H1 (cell line): ENCODE measurements at regions not wholly inside any gene's neighbourhood (a gene's known extent, or its start where the extent isn't known, plus 50 kb on each side); places are given as distances from the start of the nearest gene placed in this dataset.

Experiments used
- CTCF ChIA-PET: fragments of 300-600 bp; sonication (Branson Sonifier 250); formaldehyde crosslinking; loops from one replicate; lab custom pipeline; 2021; ENCODE audit not compliant: partially characterized antibody; lab: Charles Lee
- POLR2A ChIA-PET: fragments of 300-600 bp; sonication (Branson Sonifier 250); formaldehyde crosslinking; loops from one replicate; lab custom pipeline; 2021; ENCODE audit warnings: inconsistent platforms; ENCODE audit not compliant: partially characterized antibody; lab: Charles Lee
- DNase-seq, 2 experiments: peaks; one replicate each; pipeline versions ENCODE4 v3.0.0 to v3.0.0-alpha.2; 2010 to 2022; ENCODE audit warnings: low spot score in 2 of 2, low read depth in 1 of 2, mixed read lengths in 1 of 2
- FAIRE-seq: peaks from 2 replicates; lab custom pipeline; 2011; peaks lifted over from hg19 to GRCh38; lab: Jason Lieb, UNC
- H2AFZ ChIP-seq: 2 replicates; pipeline ENCODE4 v1.8.1; 2012; ENCODE audit warnings: low read length, inconsistent platforms
- H2AK5ac ChIP-seq: 2 replicates; pipeline ENCODE4 v1.6.1; 2013; ENCODE audit warnings: low read depth, low read length
- H2BK120ac ChIP-seq: replicated peaks from 2 replicates; pipeline ENCODE3; 2013; ENCODE audit warnings: low read depth, low read length, inconsistent platforms
- H2BK12ac ChIP-seq: 2 replicates; pipeline ENCODE4 v1.6.1; 2013; ENCODE audit warnings: low read depth, low read length
- H2BK15ac ChIP-seq: 2 replicates; pipeline ENCODE4 v1.6.1; 2013; ENCODE audit warnings: low read length
- H2BK20ac ChIP-seq: 2 replicates; pipeline ENCODE4 v1.6.1; 2013; ENCODE audit warnings: low read length
- H2BK5ac ChIP-seq: 2 replicates; pipeline ENCODE4 v1.6.1; 2013; ENCODE audit warnings: low read depth, low read length
- H3K14ac ChIP-seq: 2 replicates; pipeline ENCODE4 v1.6.1; 2013; ENCODE audit warnings: inconsistent platforms; ENCODE audit not compliant: insufficient read length
- H3K18ac ChIP-seq: 2 replicates; pipeline ENCODE4 v1.6.1; 2013; ENCODE audit warnings: low read length; ENCODE audit errors: extremely low read depth
- H3K23ac ChIP-seq: 2 replicates; pipeline ENCODE4 v1.6.1; 2013; ENCODE audit warnings: inconsistent platforms; ENCODE audit not compliant: insufficient read length
- H3K23me2 ChIP-seq: 2 replicates; pipeline ENCODE4 v1.6.1; 2013; ENCODE audit warnings: low read depth, low read length
- H3K27ac ChIP-seq: 2 replicates; pipeline ENCODE4 v1.6.1; 2011; ENCODE audit warnings: low read depth, low read length, inconsistent platforms
- H3K27me3 ChIP-seq, 4 experiments: replicated peaks in 1 of 4; 1 replicate in 1 of 4; 2 replicates in 3 of 4; pipeline versions ENCODE4 v1.6.1 to v1.8.1; 2011 to 2013; ENCODE audit warnings: low read length in 3 of 4, mild to moderate bottlenecking in 3 of 4, inconsistent platforms in 2 of 4, mixed read lengths in 2 of 4, moderate library complexity in 1 of 4; ENCODE audit not compliant: control insufficient read depth in 3 of 4, insufficient read depth in 3 of 4; ENCODE audit errors: extremely low read depth in 1 of 4
- H3K36me3 ChIP-seq, 4 experiments: 2 replicates each; pipeline versions ENCODE4 v1.6.1 to v1.8.1; 2011 to 2013; ENCODE audit warnings: mild to moderate bottlenecking in 4 of 4, low read length in 3 of 4, moderate library complexity in 2 of 4, control low read depth in 1 of 4, inconsistent platforms in 1 of 4; ENCODE audit not compliant: insufficient read depth in 4 of 4, control insufficient read depth in 2 of 4
- H3K4ac ChIP-seq: replicated peaks from 2 replicates; pipeline ENCODE3; 2013; ENCODE audit warnings: low read length, low read depth, mixed read lengths, inconsistent platforms; ENCODE audit not compliant: insufficient read length
- H3K4me1 ChIP-seq, 4 experiments: replicated peaks in 1 of 4; 1 replicate in 1 of 4; 2 replicates in 3 of 4; pipeline versions ENCODE4 v1.6.1 to v1.8.1; 2011 to 2013; ENCODE audit warnings: low read length in 3 of 4, inconsistent platforms in 2 of 4, mixed read lengths in 1 of 4; ENCODE audit not compliant: insufficient read depth in 4 of 4, control insufficient read depth in 3 of 4
- H3K4me2 ChIP-seq, 2 experiments: 2 replicates each; pipeline versions ENCODE4 v1.6.1 to v1.8.1; 2011 to 2013; ENCODE audit warnings: low read depth in 2 of 2, low read length in 2 of 2, control low read depth in 1 of 2, inconsistent platforms in 1 of 2, mild to moderate bottlenecking in 1 of 2; ENCODE audit not compliant: insufficient read depth in 1 of 2
- H3K4me3 ChIP-seq, 4 experiments: fragments of 200-600, 300-600 bp in 1 of 4; sonication (generic), shearing (Covaris generic), sonication (Bioruptor Twin) in 1 of 4; 2 replicates each; pipeline versions ENCODE4 v1.5.1 to v1.8.1; 2011 to 2016; ENCODE audit warnings: low read length in 4 of 4, low read depth in 3 of 4, control low read depth in 2 of 4, inconsistent platforms in 2 of 4, mild to moderate bottlenecking in 2 of 4, mixed read lengths in 1 of 4, moderate library complexity in 1 of 4; ENCODE audit not compliant: insufficient read depth in 2 of 4; ENCODE audit errors: extremely low read depth in 1 of 4
- H3K56ac ChIP-seq: replicated peaks from 2 replicates; pipeline ENCODE3; 2013; ENCODE audit warnings: low read depth, mild to moderate bottlenecking, mixed read lengths, low read length, inconsistent platforms; ENCODE audit not compliant: insufficient read length
- H3K79me1 ChIP-seq: 2 replicates; pipeline ENCODE4 v1.6.1; 2013; ENCODE audit warnings: low read depth, low read length, control low read depth
- H3K79me2 ChIP-seq, 2 experiments: 2 replicates each; pipeline versions ENCODE4 v1.6.1 to v1.8.1; 2012 to 2013; ENCODE audit warnings: low read length in 2 of 2, mild to moderate bottlenecking in 2 of 2, inconsistent platforms in 1 of 2; ENCODE audit not compliant: insufficient read depth in 2 of 2, control insufficient read depth in 1 of 2
- H3K9ac ChIP-seq, 4 experiments: replicated peaks in 1 of 4; 1 replicate in 1 of 4; 2 replicates in 3 of 4; pipeline versions ENCODE4 v1.6.1 to v1.8.1; 2011 to 2013; ENCODE audit warnings: low read depth in 3 of 4, low read length in 3 of 4, control low read depth in 2 of 4, mild to moderate bottlenecking in 2 of 4, moderate library complexity in 2 of 4, inconsistent platforms in 1 of 4; ENCODE audit errors: extremely low read depth in 1 of 4
- H3K9me3 ChIP-seq, 2 experiments: 2 replicates each; pipeline versions ENCODE4 v1.6.1 to v1.8.1; 2012 to 2013; ENCODE audit warnings: mild to moderate bottlenecking in 2 of 2, moderate library complexity in 2 of 2, control low read depth in 1 of 2, inconsistent platforms in 1 of 2, low read depth in 1 of 2, low read length in 1 of 2, mixed read lengths in 1 of 2; ENCODE audit not compliant: insufficient read depth in 2 of 2
- H4K20me1 ChIP-seq, 2 experiments: replicated peaks in 1 of 2; 2 replicates each; pipeline versions ENCODE3 to v1.8.1; 2011 to 2013; ENCODE audit warnings: inconsistent platforms in 2 of 2, low read length in 2 of 2, mild to moderate bottlenecking in 1 of 2; ENCODE audit not compliant: insufficient read depth in 2 of 2, control insufficient read depth in 1 of 2
- H4K5ac ChIP-seq: 2 replicates; pipeline ENCODE4 v1.6.1; 2013; ENCODE audit warnings: low read length, low read depth, mixed read lengths, inconsistent platforms; ENCODE audit not compliant: insufficient read length
- H4K8ac ChIP-seq: 2 replicates; pipeline ENCODE4 v1.8.0; 2013; ENCODE audit warnings: mild to moderate bottlenecking, moderate library complexity, low read length, inconsistent platforms; ENCODE audit not compliant: insufficient read depth; ENCODE audit errors: extremely low read depth
- H4K91ac ChIP-seq: replicated peaks from 2 replicates; pipeline ENCODE3; 2013; ENCODE audit warnings: low read length, mixed read lengths, inconsistent platforms; ENCODE audit not compliant: insufficient read length
- BCL11A ChIP-seq, 2 experiments: IDR thresholded peaks; one replicate each; pipeline ENCODE4 v1.6.1; 2011; ENCODE audit warnings: low read depth in 2 of 2, low read length in 2 of 2, mild to moderate bottlenecking in 2 of 2
- CTBP2 ChIP-seq: IDR thresholded peaks from 2 replicates; pipeline ENCODE4 v1.7.0; 2011; ENCODE audit warnings: borderline replicate concordance, mild to moderate bottlenecking, moderate library complexity, mixed read lengths, low read length; ENCODE audit not compliant: insufficient read depth, insufficient read length
- KDM5A ChIP-seq: fragments of 200-600 bp; IDR thresholded peaks from 2 replicates; pipeline ENCODE4 v1.7.1; 2012; ENCODE audit warnings: mild to moderate bottlenecking, low read length, inconsistent platforms, mixed read lengths
- PHF8 ChIP-seq: fragments of 200-600 bp; sonication (generic); conservative IDR thresholded peaks from 2 replicates; pipeline ENCODE4 v1.7.1; 2012; ENCODE audit warnings: low read depth, mild to moderate bottlenecking, inconsistent platforms, low read length, moderate library complexity
- RBBP5 ChIP-seq: IDR thresholded peaks from 2 replicates; pipeline ENCODE4 v1.7.1; 2012; ENCODE audit warnings: low read depth, mild to moderate bottlenecking, inconsistent platforms, low read length, moderate library complexity, borderline replicate concordance
- SIN3A ChIP-seq, 2 experiments: IDR thresholded peaks in 1 of 2; conservative IDR thresholded peaks in 1 of 2; 2 replicates each; pipeline ENCODE4 v1.6.1; 2011 to 2012; ENCODE audit warnings: low read length in 2 of 2, improper control_type of control experiment in 1 of 2, low read depth in 1 of 2, mild to moderate bottlenecking in 1 of 2
- TAF1 ChIP-seq: IDR thresholded peaks from 2 replicates; pipeline ENCODE4 v1.6.1; 2011; ENCODE audit warnings: mild to moderate bottlenecking, low read depth, low read length
- WGBS, 2 experiments: shearing (Covaris generic) in 1 of 2; methylation state at CpG; one replicate each; pipeline versions ENCODE4 v1.1.6 to v1.1.7; 2013 to 2015; ENCODE audit warnings: low lambda C conversion rate in 2 of 2, mixed read lengths in 2 of 2, inconsistent platforms in 1 of 2, low coverage in 1 of 2, missing lambda C conversion rate in 1 of 2; ENCODE audit not compliant: insufficient replicate concordance in 2 of 2, insufficient coverage in 1 of 2, insufficient read length in 1 of 2; ENCODE audit errors: extremely low coverage in 1 of 2, missing lambda C conversion rate in 1 of 2; 5-methylcytosine and 5-hydroxymethylcytosine counted together
- TF ChIP-seq, protein P1 (sequence below): IDR thresholded peaks from 2 replicates; pipeline ENCODE4 v1.6.1; 2011; ENCODE audit warnings: low read length, improper control_type of control experiment

DNA sequence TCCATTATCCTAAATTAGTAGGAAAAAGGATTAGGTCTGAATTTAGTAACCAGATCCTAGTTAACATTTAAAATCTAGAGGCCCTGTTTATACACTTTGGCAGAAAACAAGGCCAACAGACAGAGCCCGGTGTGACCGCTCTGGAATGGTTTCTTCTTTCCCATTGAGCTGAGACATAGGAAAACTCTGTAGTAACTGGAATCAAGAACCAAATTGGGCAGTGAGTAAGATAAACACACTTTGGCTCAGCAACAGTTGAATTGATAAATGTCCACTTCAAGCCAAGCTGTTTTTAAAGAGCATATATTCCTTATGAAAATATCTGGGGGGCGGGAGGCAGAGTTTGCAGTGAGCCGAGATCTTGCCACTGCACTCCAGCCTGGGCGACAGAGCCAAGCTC is 343.7 kb upstream of the SEMA3A start:
- H4K5ac ChIP-seq, result no peak overlapping the region
- 94% methylated on average over 4 of the region's 5 CpGs; no CpG with 5 or more reads in 1 of the 2 experiments for WGBS, 2 experiments
- H3K56ac ChIP-seq, result no peak overlapping the region
- H3K4me1 ChIP-seq, result no peaks in the 10 kb centered on the region; a peak in 1 of 7 replicates
- no peaks in the 10 kb centered on the region for H3K23me2 ChIP-seq
- H2AK5ac ChIP-seq, result no peak overlapping the region
- H3K4ac ChIP-seq, result no peak overlapping the region
- H2AFZ ChIP-seq, result no peak overlapping the region
- H3K9ac ChIP-seq, result no peak overlapping the region
- H2BK20ac ChIP-seq, result no peak overlapping the region
- POLR2A ChIA-PET, result no interaction called here
- no peaks in the 10 kb centered on the region for H3K79me1 ChIP-seq
- no peak overlapping the region for H4K91ac ChIP-seq
- H3K4me3 ChIP-seq, result no peak overlapping the region
- H2BK120ac ChIP-seq, result no peak overlapping the region
- no peaks in the 10 kb centered on the region for H3K79me2 ChIP-seq
- H3K36me3 ChIP-seq, result no peaks in the 10 kb centered on the region; a peak in 1 of 8 replicates
- H2BK12ac ChIP-seq, result no peak overlapping the region
- CTCF ChIA-PET, result interaction anchor here (0.6 to 1.6 kb wide), 3 partner anchors 9 to 605 kb away, joined by 3 to 6 read pairs (median 3); no protein-coding TSS in a partner anchor
- no peaks in the 10 kb centered on the region for H4K20me1 ChIP-seq
- no peak for TF ChIP-seq PHF8
- TF ChIP-seq BCL11A (IDR thresholded peaks at IDR 0.05; ENCODE audit: low read depth in 2 of 2, low read length in 2 of 2), result no peak
- no peak for TF ChIP-seq SIN3A (conservative IDR thresholded peaks at IDR 0.05 in 1 of 2, IDR thresholded peaks at IDR 0.05 in 1 of 2; ENCODE audit: low read depth in 1 of 2, low read length in 2 of 2)
- TF ChIP-seq TAF1, result no peak
- no peak for TF ChIP-seq KDM5A
- TF ChIP-seq RBBP5, result no peak
- TF ChIP-seq, protein P1, sequence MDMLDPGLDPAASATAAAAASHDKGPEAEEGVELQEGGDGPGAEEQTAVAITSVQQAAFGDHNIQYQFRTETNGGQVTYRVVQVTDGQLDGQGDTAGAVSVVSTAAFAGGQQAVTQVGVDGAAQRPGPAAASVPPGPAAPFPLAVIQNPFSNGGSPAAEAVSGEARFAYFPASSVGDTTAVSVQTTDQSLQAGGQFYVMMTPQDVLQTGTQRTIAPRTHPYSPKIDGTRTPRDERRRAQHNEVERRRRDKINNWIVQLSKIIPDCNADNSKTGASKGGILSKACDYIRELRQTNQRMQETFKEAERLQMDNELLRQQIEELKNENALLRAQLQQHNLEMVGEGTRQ, result no peak
- TF ChIP-seq CTBP2, result no peak
- TF ChIP-seq, all 59 proteins: peak for 0
- H3K27me3 ChIP-seq, result no peaks in the 10 kb centered on the region
- H3K23ac ChIP-seq, result no peak overlapping the region
- no peak overlapping the region for H3K27ac ChIP-seq
- no peaks in the 10 kb centered on the region for H3K9me3 ChIP-seq
- H2BK5ac ChIP-seq, result no peak overlapping the region
- FAIRE-seq (no peak), DNase-seq (no peak)
- H4K8ac ChIP-seq, result no peak overlapping the region
- no peak overlapping the region for H3K18ac ChIP-seq
- H3K4me2 ChIP-seq, result no peak overlapping the region
- H3K14ac ChIP-seq, result no peak overlapping the region
- H2BK15ac ChIP-seq, result no peak overlapping the region
